GM10248 (cell line): ENCODE measurements at regions not wholly inside any gene's neighbourhood (a gene's known extent, or its start where the extent isn't known, plus 50 kb on each side); places are given as distances from the start of the nearest gene placed in this dataset.

Experiments
- CTCF ChIA-PET: fragments of 300-600 bp; sonication (Branson Sonifier 250); formaldehyde crosslinking; extraction: SDS; loops from one replicate; lab custom pipeline; 2021; ENCODE audit warnings: antibody characterized with exemption; lab: Yijun Ruan, JAX
- POLR2A ChIA-PET: fragments of 350-650 bp; sonication (Branson Sonifier 250); formaldehyde crosslinking; extraction: SDS; loops from one replicate; lab custom pipeline; 2020; ENCODE audit warnings: antibody characterized with exemption; lab: Yijun Ruan, JAX
- DNase-seq: peaks from one replicate; pipeline ENCODE4 v3.0.0; 2012; ENCODE audit errors: extremely low spot score
- TF ChIP-seq, protein P1 (sequence below): IDR thresholded peaks from 2 replicates; pipeline ENCODE4 v1.5.1; 2012; ENCODE audit warnings: mild to moderate bottlenecking, low read depth; ENCODE audit errors: extremely low read depth, missing control alignments, control extremely low read depth

DNA sequence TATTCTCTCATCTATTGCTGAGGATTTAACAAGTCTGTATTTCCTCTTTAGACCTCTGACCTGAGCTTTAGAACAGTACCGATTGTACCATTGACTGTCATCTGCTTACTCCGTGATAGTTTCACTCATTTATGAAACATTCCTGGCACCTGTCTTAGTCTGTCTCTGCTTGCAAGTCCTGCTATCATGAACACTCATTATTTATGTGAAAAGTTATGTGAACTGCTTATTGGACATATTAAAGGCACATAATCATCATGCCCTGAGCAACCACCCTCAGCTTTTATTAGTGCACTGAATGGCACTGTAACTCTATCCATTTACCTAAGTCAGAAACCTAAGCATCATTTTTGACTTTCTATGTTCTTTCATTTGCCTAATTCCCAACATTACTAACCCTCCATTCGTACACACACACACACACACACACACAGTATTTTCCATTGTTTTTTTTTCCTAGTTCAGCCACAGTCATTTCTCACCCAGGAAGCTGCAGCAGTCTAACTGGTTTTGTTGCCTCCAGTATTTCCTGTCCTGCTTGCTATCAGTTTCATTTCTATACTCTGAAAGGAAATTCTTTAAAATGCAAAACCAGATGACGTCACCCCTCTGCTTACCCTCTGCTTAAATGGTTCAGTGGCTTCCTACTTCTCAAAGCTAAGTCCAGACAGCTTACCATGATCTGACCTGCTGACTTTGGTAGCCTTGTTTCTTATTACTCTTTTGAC is 146.1 kb downstream of the HAUS1 start:
- CTCF ChIA-PET = interaction anchor here (0.8 to 4.5 kb wide), 6 partner anchors 10 to 77 kb away, joined by 3 to 19 read pairs (median 3); a partner anchor contains a TSS
- DNase-seq = peak; percentile 84
- POLR2A ChIA-PET = interaction anchor here (0.5 to 1.2 kb wide), 3 partner anchors 10 to 109 kb away, joined by 3 to 9 read pairs (median 5); no protein-coding TSS in a partner anchor
- TF ChIP-seq, protein P1, sequence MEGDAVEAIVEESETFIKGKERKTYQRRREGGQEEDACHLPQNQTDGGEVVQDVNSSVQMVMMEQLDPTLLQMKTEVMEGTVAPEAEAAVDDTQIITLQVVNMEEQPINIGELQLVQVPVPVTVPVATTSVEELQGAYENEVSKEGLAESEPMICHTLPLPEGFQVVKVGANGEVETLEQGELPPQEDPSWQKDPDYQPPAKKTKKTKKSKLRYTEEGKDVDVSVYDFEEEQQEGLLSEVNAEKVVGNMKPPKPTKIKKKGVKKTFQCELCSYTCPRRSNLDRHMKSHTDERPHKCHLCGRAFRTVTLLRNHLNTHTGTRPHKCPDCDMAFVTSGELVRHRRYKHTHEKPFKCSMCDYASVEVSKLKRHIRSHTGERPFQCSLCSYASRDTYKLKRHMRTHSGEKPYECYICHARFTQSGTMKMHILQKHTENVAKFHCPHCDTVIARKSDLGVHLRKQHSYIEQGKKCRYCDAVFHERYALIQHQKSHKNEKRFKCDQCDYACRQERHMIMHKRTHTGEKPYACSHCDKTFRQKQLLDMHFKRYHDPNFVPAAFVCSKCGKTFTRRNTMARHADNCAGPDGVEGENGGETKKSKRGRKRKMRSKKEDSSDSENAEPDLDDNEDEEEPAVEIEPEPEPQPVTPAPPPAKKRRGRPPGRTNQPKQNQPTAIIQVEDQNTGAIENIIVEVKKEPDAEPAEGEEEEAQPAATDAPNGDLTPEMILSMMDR = no peak

DNA sequence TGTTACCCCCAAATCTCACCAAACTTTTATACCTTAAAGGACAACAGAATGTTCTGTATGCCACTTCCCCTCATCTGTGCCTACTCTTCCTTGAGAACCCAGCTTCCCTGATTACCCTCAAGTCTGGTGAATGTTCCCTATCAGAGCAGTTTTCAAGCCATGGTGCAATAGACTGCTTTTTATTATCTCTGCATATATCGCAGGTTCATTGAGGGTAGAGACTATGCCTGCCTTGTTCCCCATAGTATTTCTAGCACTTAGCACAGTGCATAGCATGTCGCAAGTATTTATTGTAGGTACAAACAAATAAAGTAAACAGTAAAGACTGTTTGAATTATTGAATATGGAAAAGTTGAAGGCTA is 146.6 kb downstream of the HAUS1 start:
- TF ChIP-seq, protein P1 = no peak
- no peak for DNase-seq

DNA sequence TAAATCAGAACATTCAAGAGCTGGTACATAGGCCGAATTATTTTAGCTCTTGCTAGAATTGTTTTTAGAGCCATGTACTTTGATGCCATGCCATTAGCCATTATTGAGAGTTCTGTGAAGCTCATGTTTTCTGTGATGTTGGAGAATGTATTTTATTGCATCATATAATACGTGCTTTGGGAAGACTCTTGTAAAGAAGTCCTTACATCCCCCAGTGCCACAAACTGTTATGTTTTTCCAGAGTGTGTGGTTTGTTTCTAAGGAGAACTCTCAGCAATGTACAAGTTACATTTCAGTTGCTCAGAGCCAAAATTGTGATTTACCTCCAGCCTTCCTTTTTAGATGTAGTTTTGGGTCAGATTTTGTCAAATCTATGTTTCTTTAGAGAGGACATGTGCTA is 148.6 kb downstream of the HAUS1 start:
- DNase-seq = no peak
- ChIA-PET POLR2A (no interaction called here), CTCF (interaction anchor here (1.3 to 1.9 kb wide), 2 partner anchors 16 to 80 kb away, joined by 3 to 7 read pairs; a partner anchor contains a TSS)
- TF ChIP-seq, protein P1 = no peak

More for the DNA sequence above, 146.6 kb downstream of the HAUS1 start:
- ChIA-PET CTCF (interaction anchor here (0.8 to 4.5 kb wide), 5 partner anchors 10 to 78 kb away, joined by 3 to 19 read pairs (median 3); a partner anchor contains a TSS), POLR2A (interaction anchor here (0.5 to 1.2 kb wide), 2 partner anchors 78 to 109 kb away, joined by 3 to 9 read pairs; no protein-coding TSS in a partner anchor)

DNA sequence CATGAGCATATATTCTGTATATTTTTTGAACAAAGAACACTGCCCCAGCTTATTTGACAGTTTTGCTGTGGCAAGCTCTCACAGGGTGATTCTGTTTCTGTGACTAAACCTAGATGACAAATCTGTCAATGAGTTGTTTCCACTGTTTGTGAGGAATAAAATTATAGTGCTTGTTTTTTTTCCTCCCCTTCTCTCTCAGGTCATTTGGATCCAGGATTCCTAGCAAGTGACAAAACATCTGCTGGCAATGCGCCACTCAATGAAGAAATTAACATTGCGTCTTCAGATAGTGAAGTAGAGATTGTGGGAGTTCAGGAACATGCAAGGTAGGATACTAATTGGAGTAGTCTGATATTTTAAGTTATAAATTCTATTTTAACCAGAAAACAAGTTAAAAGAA is 149.3 kb downstream of the HAUS1 start:
- ChIA-PET POLR2A (no interaction called here), CTCF (interaction anchor here (1.9 kb wide), 1 partner anchor 81 kb away, joined by 7 read pairs; a partner anchor contains a TSS)
- no peak for DNase-seq
- TF ChIP-seq, protein P1 = no peak

DNA sequence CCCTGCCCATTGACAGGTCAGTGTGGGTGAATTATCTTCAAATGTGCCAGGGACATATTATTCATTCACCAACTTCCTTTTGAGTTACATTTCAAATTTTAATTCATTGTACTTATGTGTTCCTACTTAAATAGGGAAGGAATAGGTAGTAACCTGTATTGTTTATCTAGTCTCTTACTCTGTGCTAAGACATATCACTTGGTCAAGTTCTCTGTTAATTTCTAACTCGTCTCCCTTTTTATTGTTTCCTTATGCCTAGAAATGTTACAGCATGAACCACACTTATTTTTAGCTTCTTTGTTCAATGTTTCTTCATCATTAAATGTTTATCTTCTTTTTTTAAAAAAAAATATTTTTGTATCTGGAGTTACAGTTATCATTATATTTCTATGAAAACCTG is 151.9 kb downstream of the HAUS1 start:
- TF ChIP-seq, protein P1 = no peak
- DNase-seq = no peak
- ChIA-PET CTCF (interaction anchor here (1.3 kb wide), 1 partner anchor 82 kb away, joined by 3 read pairs; a partner anchor contains a TSS), POLR2A (no interaction called here)

DNA sequence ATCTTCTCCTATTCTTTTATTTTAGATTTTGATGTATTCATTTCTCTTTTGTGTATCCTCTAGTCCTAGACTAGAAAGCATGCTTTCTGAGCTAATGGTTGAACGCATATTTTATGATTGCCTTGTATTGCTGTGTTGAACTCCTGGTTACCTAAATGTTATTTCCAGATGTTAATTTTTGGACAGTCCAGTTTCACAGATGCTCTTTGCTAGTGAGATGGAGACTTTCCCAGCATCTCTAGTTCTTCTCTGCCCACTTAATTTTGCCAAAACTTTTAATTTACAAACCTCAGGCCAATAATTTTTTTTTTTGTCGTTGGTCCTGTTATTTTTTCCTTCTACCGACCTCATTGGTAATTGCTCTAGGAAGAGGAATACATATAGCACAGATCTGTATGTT is 153.2 kb downstream of the HAUS1 start:
- CTCF ChIA-PET = interaction anchor here (1.1 kb wide), 1 partner anchor 14 kb away, joined by 3 read pairs; no protein-coding TSS in a partner anchor
- POLR2A ChIA-PET = no interaction called here
- TF ChIP-seq, protein P1 = no peak
- no peak for DNase-seq
